Fibroblast of lung (primary cell): ENCODE measurements at regions not wholly inside any gene's neighbourhood (a gene's known extent, or its start where the extent isn't known, plus 50 kb on each side); places are given as distances from the start of the nearest gene placed in this dataset.

Experiments
- CTCF ChIP-seq, 2 donors: IDR thresholded peaks in 1 of 2; conservative IDR thresholded peaks in 1 of 2; 1 replicate in 1 of 2; 2 replicates in 1 of 2; pipeline ENCODE4 v1.5.1; 2011 to 2012; ENCODE audit warnings: low read length in 2 of 2, control low read depth in 1 of 2, inconsistent platforms in 1 of 2, low read depth in 1 of 2, mild to moderate bottlenecking in 1 of 2
- EZH2 ChIP-seq: IDR thresholded peaks from 2 replicates; pipeline ENCODE4 v1.5.1; 2012; ENCODE audit warnings: low read length, control low read depth, mild to moderate bottlenecking; ENCODE audit errors: missing control alignments

DNA sequence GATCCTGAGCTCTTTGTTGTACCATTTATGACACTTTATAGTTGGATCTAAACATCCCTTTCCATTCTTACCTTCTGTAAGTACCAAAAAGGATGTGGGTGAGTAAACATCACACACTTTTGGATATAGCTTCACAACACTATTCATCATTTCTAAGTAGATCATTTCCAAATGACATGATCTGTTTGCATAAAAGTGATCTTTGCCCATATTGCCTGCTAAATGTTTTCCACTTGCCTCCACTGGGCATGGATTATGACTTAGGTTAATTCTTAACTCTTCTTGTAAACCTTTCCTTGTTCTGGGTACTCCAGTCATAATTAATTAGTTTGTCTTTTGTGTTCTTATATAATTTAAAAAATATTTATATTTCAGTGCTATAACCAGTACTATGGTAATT, 244.9 kb upstream of the AGA start:
- no peak for TF ChIP-seq EZH2
- no peak for TF ChIP-seq CTCF (conservative IDR thresholded peaks at IDR 0.05 in 1 of 2, IDR thresholded peaks at IDR 0.05 in 1 of 2; ENCODE audit: low read depth in 1 of 2, low read length in 2 of 2)
